Fibroblast of lung (primary cell): ENCODE measurements at regions not wholly inside any gene's neighbourhood (a gene's known extent, or its start where the extent isn't known, plus 50 kb on each side); places are given as distances from the start of the nearest gene placed in this dataset.

ENCODE experiments used
- DNase-seq, 2 donors: peaks; one replicate each; pipeline versions ENCODE4 v3.0.0 to v3.0.0-alpha.2; 2010; ENCODE audit warnings: low read depth in 2 of 2
- H2AFZ ChIP-seq: 2 replicates; pipeline ENCODE4 v1.5.1; 2012; ENCODE audit warnings: low read length, control low read depth, inconsistent platforms
- H3K27ac ChIP-seq: 2 replicates; pipeline ENCODE4 v1.5.1; 2011; ENCODE audit warnings: low read length, control low read depth; ENCODE audit not compliant: insufficient read depth
- H3K27me3 ChIP-seq: 2 replicates; pipeline ENCODE4 v1.5.1; 2011; ENCODE audit warnings: mild to moderate bottlenecking, low read length; ENCODE audit not compliant: control insufficient read depth, insufficient read depth
- H3K36me3 ChIP-seq: 2 replicates; pipeline ENCODE4 v1.5.1; 2011; ENCODE audit warnings: low read length; ENCODE audit not compliant: control insufficient read depth, insufficient read depth
- H3K4me1 ChIP-seq: 2 replicates; pipeline ENCODE4 v1.5.1; 2011; ENCODE audit warnings: low read length; ENCODE audit not compliant: control insufficient read depth, insufficient read depth; ENCODE audit errors: extremely low read depth
- H3K4me2 ChIP-seq: 2 replicates; pipeline ENCODE4 v1.5.1; 2011; ENCODE audit warnings: low read length, control low read depth; ENCODE audit not compliant: insufficient read depth; ENCODE audit errors: extremely low read depth
- H3K4me3 ChIP-seq, 4 experiments: fragments of 200-600 bp in 1 of 4; sonication (generic) in 1 of 4; replicated peaks in 1 of 4; 2 replicates each; pipeline ENCODE4 v1.5.1; 2011 to 2016; ENCODE audit warnings: low read length in 4 of 4, low read depth in 3 of 4, mild to moderate bottlenecking in 3 of 4, control low read depth in 2 of 4, inconsistent platforms in 1 of 4, mixed read lengths in 1 of 4; ENCODE audit not compliant: insufficient read depth in 1 of 4; ENCODE audit errors: control extremely low read depth in 1 of 4
- H3K79me2 ChIP-seq: 2 replicates; pipeline ENCODE4 v1.5.1; 2012; ENCODE audit warnings: mild to moderate bottlenecking, low read length, inconsistent platforms; ENCODE audit not compliant: control insufficient read depth, insufficient read depth
- H3K9ac ChIP-seq: 2 replicates; pipeline ENCODE4 v1.5.1; 2011; ENCODE audit warnings: mild to moderate bottlenecking, low read length, control low read depth; ENCODE audit not compliant: insufficient read depth
- H3K9me3 ChIP-seq: 2 replicates; pipeline ENCODE4 v1.5.1; 2012; ENCODE audit warnings: low read depth, low read length; ENCODE audit not compliant: control insufficient read depth, insufficient read depth
- H4K20me1 ChIP-seq: 2 replicates; pipeline ENCODE4 v1.5.1; 2011; ENCODE audit warnings: low read length; ENCODE audit not compliant: control insufficient read depth, insufficient read depth; ENCODE audit errors: extremely low read depth
- EZH2 ChIP-seq: IDR thresholded peaks from 2 replicates; pipeline ENCODE4 v1.5.1; 2012; ENCODE audit warnings: low read length, control low read depth, mild to moderate bottlenecking; ENCODE audit errors: missing control alignments
- TF ChIP-seq, protein P1 (sequence below), 2 donors: IDR thresholded peaks in 1 of 2; conservative IDR thresholded peaks in 1 of 2; 1 replicate in 1 of 2; 2 replicates in 1 of 2; pipeline ENCODE4 v1.5.1; 2011 to 2012; ENCODE audit warnings: low read length in 2 of 2, control low read depth in 1 of 2, inconsistent platforms in 1 of 2, low read depth in 1 of 2, mild to moderate bottlenecking in 1 of 2

GRCh38 chr12:58225203-58225877, 284.0 kb downstream of the ATP23 start:
- H3K4me2 ChIP-seq, result no peak overlapping the region
- H3K36me3 ChIP-seq, result no peaks in the 10 kb centered on the region
- H3K9me3 ChIP-seq, result no peaks in the 10 kb centered on the region
- TF ChIP-seq, protein P1, sequence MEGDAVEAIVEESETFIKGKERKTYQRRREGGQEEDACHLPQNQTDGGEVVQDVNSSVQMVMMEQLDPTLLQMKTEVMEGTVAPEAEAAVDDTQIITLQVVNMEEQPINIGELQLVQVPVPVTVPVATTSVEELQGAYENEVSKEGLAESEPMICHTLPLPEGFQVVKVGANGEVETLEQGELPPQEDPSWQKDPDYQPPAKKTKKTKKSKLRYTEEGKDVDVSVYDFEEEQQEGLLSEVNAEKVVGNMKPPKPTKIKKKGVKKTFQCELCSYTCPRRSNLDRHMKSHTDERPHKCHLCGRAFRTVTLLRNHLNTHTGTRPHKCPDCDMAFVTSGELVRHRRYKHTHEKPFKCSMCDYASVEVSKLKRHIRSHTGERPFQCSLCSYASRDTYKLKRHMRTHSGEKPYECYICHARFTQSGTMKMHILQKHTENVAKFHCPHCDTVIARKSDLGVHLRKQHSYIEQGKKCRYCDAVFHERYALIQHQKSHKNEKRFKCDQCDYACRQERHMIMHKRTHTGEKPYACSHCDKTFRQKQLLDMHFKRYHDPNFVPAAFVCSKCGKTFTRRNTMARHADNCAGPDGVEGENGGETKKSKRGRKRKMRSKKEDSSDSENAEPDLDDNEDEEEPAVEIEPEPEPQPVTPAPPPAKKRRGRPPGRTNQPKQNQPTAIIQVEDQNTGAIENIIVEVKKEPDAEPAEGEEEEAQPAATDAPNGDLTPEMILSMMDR (conservative IDR thresholded peaks at IDR 0.05 in 1 of 2, IDR thresholded peaks at IDR 0.05 in 1 of 2; ENCODE audit: low read depth in 1 of 2, low read length in 2 of 2), result no peak
- no peak for TF ChIP-seq EZH2
- no peaks in the 10 kb centered on the region for H4K20me1 ChIP-seq
- H3K27me3 ChIP-seq, result peaks cover 4% of the 10 kb centered on the region
- no peak overlapping the region for H3K27ac ChIP-seq
- DNase-seq, result peak in 1 of 2 donors; percentile 26
- H3K4me3 ChIP-seq, result no peak overlapping the region
- H2AFZ ChIP-seq, result no peak overlapping the region
- H3K9ac ChIP-seq, result no peak overlapping the region
- H3K4me1 ChIP-seq, result no peaks in the 10 kb centered on the region
- no peaks in the 10 kb centered on the region for H3K79me2 ChIP-seq

GRCh38 chr12:58233886-58234285, 292.5 kb downstream of the ATP23 start:
- no peaks in the 10 kb centered on the region for H3K9me3 ChIP-seq
- H3K36me3 ChIP-seq, result no peaks in the 10 kb centered on the region
- DNase-seq, result no peak
- no peak overlapping the region for H3K4me2 ChIP-seq
- no peaks in the 10 kb centered on the region for H3K79me2 ChIP-seq
- no peak overlapping the region for H3K9ac ChIP-seq
- no peaks in the 10 kb centered on the region for H4K20me1 ChIP-seq
- no peaks in the 10 kb centered on the region for H3K4me1 ChIP-seq
- no peak overlapping the region for H3K4me3 ChIP-seq
- TF ChIP-seq, protein P1 (conservative IDR thresholded peaks at IDR 0.05 in 1 of 2, IDR thresholded peaks at IDR 0.05 in 1 of 2; ENCODE audit: low read depth in 1 of 2, low read length in 2 of 2), result no peak
- H3K27ac ChIP-seq, result no peak overlapping the region
- H2AFZ ChIP-seq, result no peak overlapping the region
- no peaks in the 10 kb centered on the region for H3K27me3 ChIP-seq

- Histone ChIP-seq H3K4me1 (no peaks in the 10 kb centered on the region), H3K27ac (no peak overlapping the region), H3K36me3 (no peaks in the 10 kb centered on the region), H3K9me3 (no peaks in the 10 kb centered on the region), H3K9ac (no peak overlapping the region), H3K27me3 (no peaks in the 10 kb centered on the region), H4K20me1 (no peaks in the 10 kb centered on the region), H2AFZ (no peak overlapping the region), H3K4me2 (no peak overlapping the region), H3K4me3 (no peak overlapping the region), H3K79me2 (no peaks in the 10 kb centered on the region)
- no peak for DNase-seq
- TF ChIP-seq, protein P1 (conservative IDR thresholded peaks at IDR 0.05 in 1 of 2, IDR thresholded peaks at IDR 0.05 in 1 of 2; ENCODE audit: low read depth in 1 of 2, low read length in 2 of 2), result no peak
- TF ChIP-seq EZH2, result no peak
Observed at GRCh38 chr12:58238411-58238810, 297.0 kb downstream of the ATP23 start.
